Umbilical cord (tissue), 1 donor: ENCODE measurements at regions not wholly inside any gene's neighbourhood (a gene's known extent, or its start where the extent isn't known, plus 50 kb on each side); places are given as distances from the start of the nearest gene placed in this dataset.
"Not testable (repeated sequence)": the region's sequence is repeated elsewhere in the genome, so short reads cannot be mapped to it uniquely, and the experiment has no call there.

Experiments
- DNase-seq: peaks from one replicate; pipeline ENCODE4 v3.0.0-alpha.2; 2015; ENCODE audit warnings: low spot score

DNA sequence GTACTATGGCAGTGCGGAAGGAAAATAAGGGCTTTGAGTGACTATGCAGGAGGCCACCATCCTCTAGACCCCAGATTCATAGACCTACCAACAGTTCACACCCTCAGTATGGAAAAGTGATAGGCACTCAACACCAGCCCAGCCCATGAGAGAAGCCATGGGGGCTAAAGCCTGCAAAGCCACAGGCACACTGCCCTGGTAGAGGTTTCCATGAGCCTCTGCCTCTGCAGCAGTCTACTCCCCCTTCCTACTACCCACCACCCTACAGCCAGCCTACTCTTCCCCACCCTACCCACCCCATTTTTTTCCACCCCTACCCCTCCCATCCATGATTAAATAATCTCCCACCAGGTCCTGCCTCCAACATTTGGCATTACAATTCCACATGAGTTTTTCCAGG is 241.9 kb downstream of the CWH43 start:
- not testable (repeated sequence) for DNase-seq

GRCh38 chr4:49229243-49229642 is 243.2 kb downstream of the CWH43 start:
- DNase-seq = not testable (repeated sequence)

DNA sequence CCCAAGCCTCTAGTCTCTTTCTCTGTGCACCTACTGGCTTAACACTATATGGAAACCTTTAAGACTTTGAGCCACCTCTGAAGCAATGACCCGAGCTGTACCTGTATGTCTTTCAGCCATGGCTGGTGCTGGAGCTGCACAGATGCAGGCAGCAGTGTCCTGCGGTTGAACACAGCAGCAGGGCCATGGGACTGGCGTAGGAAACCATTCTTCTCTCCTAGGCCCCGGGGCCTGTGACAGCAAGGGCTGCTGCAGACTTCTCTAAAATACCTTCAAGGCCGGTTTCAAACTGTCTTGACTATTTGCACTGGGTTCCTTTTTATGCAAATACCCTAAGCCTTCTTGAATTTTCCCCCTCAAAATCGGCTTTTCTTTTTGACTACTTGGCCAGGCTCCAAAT is 243.6 kb downstream of the CWH43 start:
- not testable (repeated sequence) for DNase-seq

GRCh38 chr4:49233346-49233745 is 247.3 kb downstream of the CWH43 start:
- DNase-seq = not testable (repeated sequence)

GRCh38 chr4:49233749-49234148 is 247.7 kb downstream of the CWH43 start:
- not testable (repeated sequence) for DNase-seq

GRCh38 chr4:49234382-49234781 is 248.3 kb downstream of the CWH43 start:
- DNase-seq = not testable (repeated sequence)

DNA sequence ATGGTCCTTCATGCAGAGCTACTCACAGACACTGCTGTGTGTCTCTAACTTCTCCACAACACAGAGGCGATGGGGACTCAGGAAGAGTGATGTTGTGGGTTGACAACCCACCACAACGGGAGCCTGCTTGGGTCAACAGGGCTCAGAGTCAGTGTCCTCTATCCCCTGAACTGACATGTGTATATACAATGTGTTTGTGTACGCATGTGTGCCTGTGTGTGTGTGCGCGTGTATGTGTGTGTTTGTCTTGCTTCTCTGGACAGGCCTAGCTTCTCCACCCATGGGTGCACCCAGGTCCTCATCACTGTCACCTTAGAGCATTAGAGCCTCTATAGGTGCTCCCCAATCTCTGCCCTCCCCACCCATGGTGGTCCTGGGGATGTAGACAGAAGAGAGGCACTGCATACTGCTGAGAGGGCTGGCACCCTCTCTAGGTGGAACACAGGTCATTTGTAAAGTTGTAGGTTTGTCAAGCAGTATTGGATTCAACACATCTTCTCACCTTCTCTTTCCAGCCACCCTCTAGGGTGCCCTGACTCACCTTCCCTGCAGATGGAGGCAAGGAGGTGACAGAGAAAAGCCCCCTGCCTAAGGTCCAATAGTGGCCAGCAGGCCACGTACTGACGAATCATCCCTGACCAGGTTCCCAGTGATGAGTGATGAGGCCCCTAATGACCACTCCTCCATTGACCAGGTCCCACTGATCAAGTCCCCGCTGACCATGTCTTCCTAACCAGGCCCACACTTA is 249.5 kb downstream of the CWH43 start:
- not testable (repeated sequence) for DNase-seq

- not testable (repeated sequence) for DNase-seq
Observed at GRCh38 chr4:49236474-49236873, 250.4 kb downstream of the CWH43 start.

DNA sequence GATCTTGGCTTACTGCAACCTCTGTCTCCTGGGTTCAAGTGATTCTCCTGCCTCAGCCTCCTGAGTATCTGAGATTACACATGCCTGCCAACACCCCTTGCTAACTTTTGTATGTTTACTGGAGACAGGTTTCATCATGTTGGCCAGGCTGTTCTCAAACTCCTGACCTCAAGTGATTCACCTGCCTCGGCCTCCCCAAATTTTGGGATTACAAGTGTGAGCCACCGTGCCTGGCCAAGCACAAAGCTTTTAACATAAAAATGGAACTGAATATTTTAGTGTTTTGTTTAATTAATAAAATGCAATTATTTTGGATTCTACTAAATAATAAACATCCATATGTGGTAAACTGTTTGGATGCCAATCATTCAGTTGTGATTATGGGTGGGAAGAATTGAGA is 255.2 kb downstream of the CWH43 start:
- DNase-seq = not testable (repeated sequence)

DNA sequence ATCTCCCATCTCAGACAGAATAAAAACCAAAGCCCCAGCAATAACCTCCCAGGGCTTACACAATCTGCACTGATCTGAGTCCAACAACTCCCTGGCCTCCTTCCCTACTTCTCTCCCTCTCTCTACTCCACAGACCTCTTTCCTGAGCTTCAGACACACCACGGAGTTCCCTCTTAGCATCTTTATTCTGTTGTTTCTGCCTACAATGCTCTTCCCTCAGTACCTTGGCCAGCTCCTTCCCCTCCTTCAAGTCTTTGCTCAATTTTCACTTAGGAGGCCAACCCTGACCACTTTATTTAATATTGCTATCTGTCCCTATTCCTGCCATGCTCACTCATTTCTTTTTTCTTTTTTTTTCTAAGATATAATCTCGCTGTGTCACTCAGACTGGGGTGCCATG is 276.7 kb downstream of the CWH43 start:
- not testable (repeated sequence) for DNase-seq

DNA sequence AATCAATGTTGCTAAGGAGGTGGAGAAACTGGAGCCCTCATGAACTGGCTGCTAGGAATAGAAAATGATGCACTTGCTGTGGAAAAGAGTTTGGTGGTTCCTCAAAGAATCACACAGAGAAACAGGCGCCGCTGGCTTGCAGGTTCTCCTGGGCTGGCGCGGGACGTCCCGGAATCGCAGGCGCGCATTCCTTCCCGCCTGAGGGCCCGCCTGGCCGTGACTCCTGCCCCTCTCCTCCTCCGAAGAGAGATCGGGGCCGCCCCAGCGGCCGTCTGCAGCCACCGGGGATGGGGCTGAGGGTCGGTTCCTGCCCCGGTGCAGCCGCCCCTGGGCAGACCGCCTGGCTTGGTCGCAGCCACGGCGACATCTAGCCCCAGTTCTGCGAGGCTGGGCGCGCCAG is 284.4 kb downstream of the CWH43 start:
- not testable (repeated sequence) for DNase-seq

- not testable (repeated sequence) for DNase-seq
Observed at GRCh38 chr4:49270912-49271311, 284.8 kb downstream of the CWH43 start.

DNA sequence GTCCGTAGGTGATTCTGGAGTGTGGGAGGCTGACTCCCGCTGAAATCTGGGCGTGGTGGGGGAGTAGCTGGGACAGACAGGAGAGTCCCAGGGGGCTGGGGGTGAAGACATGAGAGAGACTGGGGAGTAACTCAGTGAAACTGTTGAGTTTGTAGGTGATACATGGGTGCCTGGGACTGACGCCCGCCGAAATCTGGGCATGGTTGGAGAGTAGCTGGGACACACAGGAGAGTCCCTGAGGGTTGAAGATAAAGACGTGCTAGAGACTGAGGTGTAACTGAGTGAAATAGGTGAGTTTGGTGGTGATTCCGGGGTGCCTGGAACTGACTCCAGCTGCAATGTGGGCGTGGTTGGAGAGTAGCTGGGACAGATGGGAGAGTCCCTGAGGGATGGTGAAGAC is 299.8 kb downstream of the CWH43 start:
- DNase-seq = not testable (repeated sequence)

DNA sequence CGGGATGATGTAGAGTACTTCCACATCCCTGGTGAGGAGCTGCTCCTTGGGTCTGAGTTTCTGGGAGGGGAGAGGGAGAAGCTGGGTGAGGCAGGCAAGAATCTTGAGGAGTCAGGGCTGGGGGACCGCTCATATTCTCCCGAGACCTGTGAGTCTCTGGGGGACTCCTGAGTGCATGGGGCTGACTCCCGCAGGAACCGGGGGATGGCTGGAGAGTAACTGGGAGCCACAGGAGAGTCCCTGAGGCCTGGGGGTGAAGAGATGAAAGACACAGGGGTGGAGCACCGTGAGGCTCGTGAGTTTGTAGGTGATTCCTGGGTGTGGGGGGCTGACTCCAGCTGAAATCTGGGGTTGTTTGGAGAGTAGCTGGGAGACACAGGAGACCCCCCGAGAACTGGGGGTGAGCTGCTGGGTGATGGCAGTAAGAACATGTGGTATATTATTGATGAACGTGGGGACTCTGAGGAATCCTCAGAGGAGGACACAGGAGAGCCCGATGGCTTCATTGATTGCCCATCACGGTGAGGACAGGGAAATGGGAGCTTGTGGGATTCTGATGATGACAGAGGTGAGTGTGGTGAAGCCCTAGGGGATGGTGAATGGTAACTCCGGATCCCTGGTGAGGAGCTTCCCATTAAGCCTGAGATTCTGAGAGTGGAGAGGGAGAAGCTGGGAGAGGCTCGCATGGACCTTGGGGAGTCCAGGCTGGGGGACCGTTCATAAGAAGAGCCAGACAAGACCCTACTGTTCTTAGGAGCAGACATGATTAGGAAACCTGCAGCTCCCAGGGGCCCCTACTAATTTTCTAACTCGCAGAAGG is 301.1 kb downstream of the CWH43 start:
- peak; percentile 7 for DNase-seq

DNA sequence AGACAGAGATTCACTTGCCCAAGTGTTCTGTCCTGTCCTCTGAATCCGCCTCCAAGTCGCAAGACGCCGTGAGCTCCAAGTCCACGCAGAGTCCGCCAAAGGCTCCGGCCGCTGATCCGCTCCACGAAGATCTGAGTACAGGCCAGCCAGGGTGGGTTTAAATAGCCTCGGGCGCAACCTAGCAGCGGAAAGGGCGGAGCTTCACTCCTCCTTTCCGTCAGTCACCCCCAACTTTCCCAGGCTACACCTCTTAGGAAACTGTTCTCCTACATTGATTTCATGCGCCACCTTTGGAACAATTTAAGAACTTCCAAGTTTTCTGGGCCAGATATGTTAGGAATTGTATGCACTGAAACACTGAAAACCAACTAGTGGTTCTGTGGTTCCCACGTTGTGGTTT is 301.8 kb downstream of the CWH43 start:
- not testable (repeated sequence) for DNase-seq

DNA sequence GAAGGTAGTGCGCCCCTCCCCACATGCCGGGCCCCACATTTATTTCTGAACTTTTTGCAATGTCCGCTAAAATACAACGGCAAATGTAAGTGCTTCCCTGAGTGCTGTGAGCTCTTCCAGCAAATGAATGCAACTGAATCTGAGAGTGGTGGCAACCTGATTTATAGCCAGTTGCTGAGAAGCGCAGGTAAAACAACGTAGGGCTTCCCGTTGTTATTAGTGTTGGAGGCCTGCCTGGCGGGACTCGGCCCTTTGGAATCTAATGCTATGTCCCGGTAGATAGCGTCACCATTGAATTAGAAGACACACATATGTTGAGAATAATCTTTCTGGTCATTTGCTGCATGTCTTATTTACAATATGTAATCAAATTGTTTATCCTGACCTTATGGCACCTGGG is 302.7 kb downstream of the CWH43 start:
- peak; percentile 1 for DNase-seq

DNA sequence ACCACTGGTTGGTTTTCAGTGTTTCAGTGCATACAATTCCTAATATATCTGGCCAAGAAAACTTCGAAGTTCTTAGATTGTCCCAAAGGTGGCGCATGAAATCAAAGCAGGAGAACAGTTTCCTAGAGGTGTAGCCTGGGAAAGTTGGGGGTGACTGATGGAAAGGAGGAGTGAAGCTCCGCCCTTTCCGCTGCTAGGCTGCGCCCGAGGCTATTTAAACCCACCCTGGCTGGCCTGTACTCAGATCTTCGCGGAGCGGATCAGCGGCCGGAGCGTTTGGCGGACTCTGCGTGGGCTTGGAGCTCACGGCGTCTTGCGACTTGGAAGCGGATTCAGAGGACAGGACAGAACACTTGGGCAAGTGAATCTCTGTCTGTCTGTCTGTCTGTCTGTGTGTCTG is 328.7 kb downstream of the CWH43 start:
- not testable (repeated sequence) for DNase-seq

- not testable (repeated sequence) for DNase-seq
Observed at GRCh38 chr4:49320725-49321410, 334.8 kb downstream of the CWH43 start.

DNA sequence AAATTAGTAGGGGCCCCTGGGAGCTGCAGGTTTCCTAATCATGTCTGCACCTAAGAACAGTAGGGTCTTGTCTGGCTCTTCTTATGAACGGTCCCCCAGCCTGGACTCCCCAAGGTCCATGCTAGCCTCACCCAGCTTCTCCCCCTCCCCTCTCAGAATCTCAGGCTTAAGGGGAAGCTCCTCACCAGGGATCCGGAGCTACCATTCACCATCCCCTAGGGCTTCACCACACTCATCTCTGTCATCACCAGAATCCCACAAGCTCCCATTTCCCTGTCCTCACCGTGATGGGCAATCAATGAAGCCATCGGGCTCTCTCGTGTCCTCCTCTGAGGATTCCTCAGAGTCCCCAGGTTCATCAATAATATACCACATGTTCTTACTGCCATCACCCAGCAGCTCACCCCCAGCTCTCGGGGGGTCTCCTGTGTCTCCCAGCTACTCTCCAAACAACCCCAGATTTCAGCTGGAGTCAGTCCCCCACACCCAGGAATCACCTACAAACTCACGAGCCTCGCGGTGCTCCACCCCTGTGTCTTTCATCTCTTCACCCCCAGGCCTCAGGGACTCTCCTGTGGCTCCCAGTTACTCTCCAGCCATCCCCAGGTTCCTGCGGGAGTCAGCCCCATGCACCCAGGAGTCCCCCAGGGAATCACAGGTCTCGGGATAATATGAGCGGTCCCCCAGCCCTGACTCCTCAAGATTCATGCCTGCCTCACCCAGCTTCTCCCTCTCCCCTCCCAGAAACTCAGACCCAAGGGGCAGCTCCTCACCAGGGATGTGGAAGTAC is 335.6 kb downstream of the CWH43 start:
- not testable (repeated sequence) for DNase-seq

GRCh38 chr4:49322610-49323572 is 336.8 kb downstream of the CWH43 start:
- DNase-seq = not testable (repeated sequence)
